HG03571 (cell line): ENCODE measurements at regions not wholly inside any gene's neighbourhood (a gene's known extent, or its start where the extent isn't known, plus 50 kb on each side); places are given as distances from the start of the nearest gene placed in this dataset.

Experiments used
- ATAC-seq: cut with Tn5 transposase; IDR thresholded peaks from one replicate; pipeline ENCODE4 v1.9.1; 2021; ENCODE audit not compliant: unreplicated experiment

DNA sequence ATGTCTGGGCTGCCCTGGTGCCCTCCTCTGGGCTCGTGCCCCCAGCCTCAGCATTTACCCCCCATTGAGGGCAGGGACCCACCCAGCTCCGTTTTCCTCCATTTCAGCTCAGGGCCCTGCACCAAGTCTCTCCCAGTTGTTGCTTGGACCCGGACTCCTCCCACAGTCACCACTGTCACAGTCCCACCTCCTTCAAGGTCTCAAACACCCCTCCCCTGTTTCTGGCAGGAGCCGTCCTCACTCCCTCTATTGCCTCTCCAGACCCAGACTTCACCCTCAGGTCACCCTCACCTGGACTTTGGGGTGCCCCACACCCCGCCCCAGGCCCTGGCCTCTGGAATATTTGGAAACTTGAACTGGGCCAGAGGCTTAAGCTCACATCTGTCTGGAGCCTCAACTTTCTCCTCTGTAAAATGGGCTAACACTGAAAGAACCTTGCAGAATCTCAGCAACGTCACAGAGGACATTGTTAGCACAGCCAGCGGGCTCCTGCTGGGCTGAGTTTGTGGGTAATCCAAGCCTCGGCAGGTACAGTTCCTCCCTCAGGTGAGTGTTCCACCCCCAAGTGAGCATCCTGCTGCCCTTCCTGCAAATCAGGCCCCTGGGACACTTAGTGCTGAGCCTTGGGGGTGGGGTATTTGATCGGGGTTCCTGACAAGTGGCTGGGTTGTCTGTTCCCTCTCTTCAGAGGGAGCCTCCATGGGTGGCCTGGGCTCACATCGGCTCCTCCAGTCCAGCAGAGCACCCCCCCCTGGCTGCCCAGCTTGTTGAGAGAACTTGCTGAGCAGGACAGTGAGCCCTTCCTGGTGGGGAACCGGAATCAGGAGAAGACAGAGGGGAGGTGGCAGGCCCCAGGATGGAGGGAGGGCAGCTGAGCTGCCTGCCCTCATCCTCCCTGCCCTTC, 130.1 kb downstream of the C9orf50 start:
- no peak for ATAC-seq

DNA sequence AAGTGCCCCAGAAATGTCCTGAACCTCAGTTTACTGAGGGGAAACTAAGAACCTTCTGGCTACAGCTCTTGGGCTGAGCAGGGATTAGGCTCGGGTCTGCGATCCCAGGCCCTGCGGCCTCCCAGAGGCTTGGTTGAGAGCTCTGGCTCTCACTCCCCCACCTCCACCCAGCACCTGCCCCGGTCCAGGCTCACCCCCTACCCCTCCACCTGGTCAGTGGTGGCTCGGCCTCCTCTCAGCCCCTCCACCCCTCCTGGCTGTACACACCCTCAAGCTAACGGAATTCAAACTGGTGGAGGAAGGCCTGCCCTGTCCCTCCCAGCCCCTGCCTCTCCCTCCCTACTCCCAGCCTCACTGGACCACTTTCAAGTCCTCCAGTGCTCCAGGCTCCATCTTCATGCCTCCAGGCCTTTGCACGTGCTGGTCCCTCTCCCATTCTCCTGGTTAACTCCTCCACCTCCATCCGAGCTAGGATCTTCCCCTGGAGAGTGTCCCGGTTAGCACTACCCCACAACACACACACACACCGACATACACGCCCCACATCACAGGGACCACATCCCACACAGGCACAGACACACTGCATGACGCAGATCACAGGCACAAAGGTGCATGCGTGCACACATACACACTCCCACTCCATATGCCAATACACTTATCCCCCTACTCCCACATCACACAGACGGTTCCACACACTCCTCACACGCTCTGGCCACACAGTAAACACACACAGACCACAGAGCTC, 130.9 kb downstream of the C9orf50 start:
- no peak for ATAC-seq

DNA sequence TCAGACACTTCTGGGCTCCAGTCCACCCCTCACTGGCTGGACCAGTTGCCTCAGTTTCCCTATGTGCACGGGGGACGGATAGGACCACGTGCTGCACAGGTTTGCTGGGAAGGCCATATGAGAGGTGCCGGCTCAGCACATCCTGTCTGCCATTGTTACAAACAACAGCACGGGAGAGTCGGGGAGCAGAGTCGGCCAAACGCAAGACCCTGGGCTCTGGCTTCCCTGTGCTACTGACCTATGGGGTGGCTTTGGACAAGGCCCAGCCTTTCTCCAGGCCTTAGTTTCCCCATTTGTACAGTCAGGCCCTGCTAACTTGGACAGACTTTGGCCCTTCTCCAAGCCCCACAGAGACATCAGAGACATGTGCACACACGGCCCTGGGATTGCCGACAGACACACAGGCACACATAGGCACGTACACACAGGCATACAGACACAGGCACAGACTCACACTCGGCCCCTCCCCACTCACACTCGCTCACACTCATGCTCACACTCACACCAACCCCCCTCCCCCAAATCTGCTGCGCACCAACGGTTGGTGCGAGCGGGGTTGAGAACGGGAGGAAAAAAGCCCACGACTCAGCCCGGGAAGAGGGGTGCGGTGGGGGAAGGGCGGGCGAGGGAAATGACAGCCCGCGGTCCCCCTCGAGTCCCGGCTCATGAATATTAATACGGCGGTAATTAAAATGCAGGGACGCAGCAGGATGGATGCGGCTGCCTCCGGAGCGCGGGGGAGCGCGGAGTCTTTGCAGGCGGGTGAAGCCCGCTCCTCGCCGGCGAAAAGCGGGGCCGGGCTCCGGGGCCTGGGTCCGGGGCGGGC, 133.0 kb downstream of the C9orf50 start:
- no peak for ATAC-seq

DNA sequence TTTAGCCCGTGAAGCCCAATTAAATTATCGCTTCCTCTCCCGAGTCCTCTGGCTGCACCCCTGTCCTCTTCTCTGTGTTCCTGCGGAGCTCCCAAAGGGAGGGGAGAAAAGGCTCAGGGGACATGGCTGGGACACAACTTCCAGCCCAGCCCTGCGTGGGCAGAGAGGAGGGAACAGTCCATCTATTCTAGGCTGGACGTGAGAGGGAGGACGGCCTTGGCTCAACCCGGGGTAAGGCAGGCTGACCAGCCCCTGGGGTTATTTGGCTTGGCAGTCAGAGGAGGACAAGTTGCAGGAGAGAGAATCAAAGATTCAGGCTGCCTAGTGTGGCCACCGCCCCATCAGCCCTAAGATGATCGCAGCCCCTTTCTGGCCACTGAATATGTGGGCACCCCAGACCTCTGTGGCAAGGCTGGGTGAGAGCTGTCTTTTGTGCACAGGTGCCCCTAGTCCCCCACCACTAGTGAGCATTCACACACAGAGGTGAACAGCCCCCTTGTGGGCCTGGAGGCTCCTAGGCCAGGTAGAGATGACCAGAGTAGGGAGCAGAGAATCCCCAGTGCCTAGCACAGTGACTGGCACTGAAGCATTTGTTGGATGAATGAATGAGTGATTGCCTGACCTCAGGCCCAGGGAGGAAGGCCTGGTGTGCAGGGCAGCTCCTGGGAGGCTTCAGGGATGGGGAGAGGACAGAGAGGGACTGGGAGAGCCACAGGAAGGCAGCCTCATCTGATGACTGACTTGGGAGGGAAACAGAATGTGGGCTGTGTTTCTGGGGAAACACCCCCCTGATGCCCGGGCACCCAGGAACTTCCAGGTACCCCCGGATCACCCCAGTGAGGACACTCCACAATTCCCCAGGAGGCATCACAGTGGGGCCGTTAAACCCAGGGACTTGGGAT, 133.9 kb downstream of the C9orf50 start:
- ATAC-seq: no peak

DNA sequence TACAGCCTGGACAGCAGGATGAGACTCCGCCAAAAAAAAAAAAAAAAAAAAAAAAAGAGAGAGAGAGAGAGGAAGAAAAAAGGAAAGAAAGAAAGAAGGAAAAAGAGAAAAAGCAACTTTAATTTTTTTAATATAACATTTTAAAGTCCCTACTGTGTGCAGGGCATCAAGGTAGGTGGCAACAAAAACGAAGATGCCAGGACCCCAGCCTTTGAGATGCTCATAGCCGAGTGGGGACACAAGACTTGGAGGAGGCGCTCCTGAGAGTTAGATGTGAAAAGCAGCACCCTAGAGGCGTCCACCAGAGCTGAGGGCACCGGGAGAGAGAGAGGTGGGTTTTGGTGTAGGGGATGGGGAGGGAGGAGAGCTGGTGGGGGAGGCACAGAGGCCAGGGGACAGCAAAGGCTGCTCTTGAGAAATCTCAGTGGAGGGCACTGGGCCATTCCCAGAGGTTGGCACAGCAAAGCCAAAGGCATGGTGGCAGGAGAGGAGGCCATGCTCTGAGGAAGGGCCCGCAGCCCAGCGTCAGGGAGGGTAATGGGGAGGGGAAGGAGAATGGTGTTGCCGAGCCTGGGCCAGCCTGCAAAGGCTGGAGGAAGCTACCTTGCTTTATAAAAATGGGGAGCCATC, 135.6 kb downstream of the C9orf50 start:
- no peak for ATAC-seq

DNA sequence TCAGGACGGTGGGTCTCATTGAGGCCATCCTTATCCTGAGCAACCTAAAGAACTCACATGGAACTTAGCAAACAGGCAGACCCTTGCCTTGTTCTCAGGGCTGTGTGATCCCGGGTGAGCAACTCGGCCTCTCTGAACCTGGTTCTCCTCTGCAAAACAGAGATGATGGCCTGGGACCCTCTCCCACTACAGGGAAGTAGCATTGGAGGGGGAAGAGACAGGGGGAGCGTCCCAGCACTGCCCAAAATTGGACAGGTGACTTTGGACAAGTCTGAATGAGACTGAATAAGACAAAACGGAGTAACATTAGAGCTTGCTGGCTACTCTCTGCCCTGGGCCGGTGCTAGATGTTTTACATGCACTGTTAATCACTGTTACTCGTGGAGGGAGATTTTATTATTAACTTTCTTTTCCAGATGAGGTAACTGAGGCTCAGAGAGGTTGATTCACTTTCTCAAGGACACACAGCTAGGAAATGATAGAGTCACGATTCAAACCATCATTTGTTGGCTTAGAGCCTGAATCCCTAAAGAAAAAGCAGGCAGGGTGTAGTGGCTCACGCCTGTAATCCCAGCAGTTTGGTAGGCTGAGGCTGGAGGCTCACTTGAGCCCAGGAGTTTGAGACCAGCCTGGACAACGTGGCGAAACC, 136.4 kb downstream of the C9orf50 start:
- no peak for ATAC-seq

DNA sequence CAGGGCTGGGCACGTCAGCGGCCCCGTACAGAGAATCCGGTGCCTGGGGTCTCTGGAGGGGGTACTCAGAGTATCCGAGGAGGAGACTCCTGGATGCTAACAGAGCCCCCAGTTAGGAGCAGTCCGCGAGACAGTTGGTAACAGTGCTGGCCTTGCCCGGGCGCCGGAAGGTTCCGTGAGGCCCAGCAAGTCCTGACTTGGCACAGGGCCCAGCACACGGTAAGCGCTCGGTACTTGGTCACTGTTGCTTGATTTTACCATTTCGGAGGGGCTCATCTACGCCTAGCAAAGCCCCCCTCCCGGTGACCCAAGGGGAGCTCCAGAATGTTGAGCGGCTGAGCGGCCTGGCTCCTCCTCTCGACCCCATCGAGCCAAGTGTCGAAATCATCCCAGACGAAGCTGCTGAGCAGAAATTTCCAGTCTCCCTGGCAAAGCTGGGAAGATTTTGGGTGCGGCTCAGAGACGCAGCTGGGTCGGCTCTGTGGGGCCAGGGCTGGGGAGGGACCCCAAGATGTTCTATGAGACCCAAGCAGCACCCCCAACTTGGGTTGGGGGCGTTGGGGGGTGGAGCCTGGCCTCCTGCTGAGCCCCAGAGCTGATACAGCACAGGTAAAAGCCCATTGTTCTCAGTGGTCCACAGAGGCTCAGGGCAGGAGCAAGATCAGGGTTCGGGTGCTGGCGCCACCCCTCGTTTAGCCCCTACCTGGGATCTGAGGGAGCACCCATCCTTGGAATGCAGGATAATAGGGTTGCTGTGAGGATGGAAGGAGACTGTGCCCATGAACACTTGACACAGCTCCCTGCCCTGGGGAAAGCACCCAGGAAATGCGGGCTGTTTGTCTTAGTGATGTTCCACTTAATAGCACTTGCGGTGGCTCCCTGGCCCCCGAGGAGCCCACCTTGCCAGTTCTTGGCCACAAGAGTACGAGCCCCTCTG, 137.2 kb downstream of the C9orf50 start:
- no peak for ATAC-seq

DNA sequence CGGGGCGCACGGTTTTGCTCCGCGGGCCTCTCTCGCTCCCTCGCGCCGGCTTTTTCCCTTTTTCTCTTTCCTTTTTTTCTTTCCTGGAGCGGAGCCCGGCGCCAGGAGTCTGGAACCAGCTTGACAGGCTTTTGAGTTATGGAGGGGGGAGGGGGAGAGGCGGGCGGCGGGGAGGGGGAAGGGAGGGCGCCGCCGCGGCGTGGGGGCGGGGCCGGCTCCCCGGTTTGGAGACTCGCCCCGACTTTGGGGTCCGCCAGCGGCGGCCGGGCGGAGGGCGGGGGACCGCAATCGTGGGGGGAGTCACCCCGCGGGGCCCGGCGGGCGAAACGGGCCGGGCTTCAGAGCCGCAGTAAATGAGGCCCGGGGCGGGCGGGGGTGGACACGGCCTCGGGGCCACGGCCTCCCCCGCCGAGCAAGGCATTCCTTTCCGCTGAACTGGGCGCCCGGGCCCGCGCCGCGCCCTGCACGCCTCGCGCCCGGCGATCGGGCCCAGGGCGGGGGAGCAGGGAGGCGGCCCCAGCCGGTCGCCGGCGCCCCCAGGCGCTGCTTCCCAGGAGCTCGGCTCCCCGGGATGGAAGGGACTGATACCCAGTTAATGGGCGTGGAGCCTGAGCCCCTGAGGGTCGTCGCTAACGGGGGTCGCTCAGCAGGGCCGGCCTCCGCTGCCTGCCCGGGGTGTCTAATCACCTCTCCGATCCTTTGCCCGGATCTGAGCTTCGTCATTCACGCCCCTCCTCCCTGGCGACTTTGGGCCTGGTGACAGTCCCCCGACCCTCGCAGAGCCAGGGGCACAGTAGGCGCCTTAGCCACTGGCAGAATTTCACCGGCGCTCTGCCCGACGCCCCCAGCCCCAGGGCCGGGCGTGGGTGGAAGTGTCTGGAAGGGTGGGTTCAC, 138.1 kb downstream of the C9orf50 start:
- ATAC-seq: no peak

DNA sequence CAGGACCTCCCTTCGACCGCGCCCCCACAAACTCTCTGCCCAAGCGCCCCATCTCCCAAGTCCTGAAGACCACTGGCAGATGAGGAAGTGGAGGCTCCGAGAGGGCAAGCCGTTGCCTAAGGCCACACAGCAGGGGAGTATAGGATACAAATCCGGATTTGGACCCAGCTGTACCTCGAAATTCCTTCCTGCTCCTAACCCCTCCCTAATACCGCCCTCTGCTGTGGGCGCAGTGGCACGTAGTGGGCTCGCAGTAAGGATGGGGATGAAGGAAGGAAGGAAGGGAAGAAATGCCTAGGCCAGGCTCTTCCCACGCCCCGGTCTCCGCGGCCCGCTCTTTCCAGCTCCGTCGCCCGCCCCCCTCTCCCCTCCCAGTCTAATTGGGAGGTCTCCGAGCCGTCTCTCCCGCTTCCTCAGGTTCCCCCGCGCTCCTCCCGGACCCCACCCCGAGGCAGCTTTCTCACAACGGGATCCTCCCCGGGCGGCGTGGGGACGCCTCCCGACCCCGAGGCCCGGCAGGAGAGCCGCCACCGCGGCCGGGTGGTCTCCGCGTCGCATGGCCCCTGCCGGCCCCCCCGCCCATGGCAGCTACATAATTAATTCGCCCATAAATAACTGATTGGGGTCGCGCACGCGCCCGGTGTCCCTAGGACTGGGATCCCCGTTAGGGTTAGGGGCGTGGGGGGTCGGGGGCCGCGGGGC, 138.9 kb downstream of the C9orf50 start:
- ATAC-seq: no peak

DNA sequence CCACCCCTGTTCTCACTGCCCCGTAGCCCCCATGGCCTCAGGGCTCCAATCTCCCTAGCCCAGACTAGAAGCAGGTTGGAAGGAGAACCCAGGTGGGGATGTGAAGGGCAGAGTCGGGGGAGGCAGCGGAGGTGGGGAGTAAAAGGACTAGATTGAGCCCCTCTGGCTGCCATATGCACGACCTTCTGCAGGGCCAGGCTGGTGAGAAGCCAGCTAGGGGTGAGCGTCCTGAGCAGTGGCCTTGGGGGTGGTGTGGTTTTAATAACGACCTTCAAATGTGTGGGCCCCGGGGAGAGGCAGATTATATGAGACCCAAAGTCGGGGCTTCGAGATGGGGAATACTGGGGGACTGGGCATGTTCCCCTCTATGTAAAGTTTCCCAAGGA, 139.5 kb downstream of the C9orf50 start:
- ATAC-seq: no peak

DNA sequence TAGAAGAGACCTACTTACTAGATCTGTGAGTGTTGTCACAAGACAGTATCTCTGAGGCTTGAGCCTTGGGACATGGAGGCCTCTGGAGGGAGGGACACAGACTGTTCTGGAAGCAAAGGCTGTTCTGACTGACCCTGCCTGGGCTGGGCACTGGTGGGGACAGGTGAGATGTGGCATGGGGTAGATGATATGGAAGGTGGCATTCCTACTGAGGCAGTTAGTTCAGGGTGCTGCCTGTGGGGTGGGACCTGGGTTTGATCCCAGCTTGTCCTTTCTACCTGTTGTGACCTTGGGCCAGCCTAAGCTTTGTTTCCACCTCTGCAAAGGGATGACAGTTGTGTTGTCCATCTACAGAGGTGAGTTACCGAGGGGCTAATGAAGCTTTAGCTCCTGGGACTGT, 140.2 kb downstream of the C9orf50 start:
- no peak for ATAC-seq

DNA sequence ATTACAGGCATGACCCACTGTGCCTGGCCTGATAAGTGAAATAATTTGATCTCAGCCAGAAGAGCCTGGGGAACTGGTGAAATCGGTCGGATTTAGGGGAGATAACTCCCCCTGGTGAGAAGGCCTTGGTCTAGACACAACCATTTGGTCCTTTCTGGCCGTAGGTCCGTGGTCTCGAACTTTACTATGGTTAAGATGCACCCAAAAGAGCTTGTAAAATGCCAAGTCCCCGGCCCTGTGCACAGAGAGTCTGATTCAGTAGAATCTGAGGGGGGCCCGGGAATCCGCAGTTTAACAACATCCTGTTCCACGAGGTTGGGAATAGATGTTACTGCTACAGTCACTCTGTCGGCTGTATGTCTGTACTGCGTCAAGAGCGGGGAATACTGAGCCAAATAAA, 140.7 kb downstream of the C9orf50 start:
- no peak for ATAC-seq

DNA sequence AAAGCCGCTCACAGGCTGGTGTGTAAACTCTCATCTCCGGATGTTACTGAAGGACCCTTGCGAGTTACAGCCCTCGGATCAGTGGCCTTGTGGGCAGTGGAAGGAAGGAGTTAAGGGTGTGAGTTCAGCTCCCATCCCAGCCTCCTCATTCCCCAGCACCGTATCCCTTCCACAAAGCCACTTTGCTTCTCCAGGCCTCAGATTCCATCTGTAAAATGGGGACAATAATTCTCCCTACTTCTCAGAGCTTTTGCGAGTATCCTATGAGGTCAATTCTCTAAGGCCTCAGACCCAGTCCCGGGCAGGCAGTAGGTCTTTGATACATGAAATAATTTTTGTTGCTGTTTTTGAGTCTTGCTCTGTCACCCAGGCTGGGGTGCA, 141.3 kb downstream of the C9orf50 start:
- no peak for ATAC-seq

DNA sequence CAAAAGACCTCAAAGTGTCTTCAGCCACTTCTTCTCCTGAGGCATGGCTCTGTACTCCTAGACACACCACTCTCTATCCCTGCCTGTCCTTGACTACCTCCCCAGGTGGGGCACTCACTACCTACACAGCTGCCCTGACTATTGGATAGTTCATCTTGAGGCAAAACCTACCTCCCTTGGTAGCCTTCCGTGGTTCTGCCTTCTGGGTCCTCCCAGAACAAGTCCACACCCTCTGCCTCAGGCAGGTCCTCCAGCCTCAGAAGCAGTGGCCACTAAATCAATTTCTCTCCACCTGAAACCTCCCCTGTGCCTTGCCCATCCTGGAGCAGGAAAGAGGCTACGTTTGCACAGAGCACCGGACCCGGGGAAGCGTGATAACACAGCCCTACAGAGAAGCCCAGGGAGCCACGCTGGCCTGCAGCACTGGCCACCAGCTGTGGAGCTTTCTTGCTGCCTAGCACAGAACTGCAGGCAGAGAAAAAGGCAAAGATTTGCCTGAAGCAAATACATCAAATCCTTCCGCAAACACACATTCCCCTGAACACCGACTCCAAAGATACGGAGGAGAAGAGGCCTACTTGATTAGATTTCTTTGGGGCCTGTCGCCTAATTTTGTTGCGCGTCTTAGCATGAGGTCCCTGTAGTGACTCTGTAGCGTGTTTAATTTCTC, 141.8 kb downstream of the C9orf50 start:
- no peak for ATAC-seq

DNA sequence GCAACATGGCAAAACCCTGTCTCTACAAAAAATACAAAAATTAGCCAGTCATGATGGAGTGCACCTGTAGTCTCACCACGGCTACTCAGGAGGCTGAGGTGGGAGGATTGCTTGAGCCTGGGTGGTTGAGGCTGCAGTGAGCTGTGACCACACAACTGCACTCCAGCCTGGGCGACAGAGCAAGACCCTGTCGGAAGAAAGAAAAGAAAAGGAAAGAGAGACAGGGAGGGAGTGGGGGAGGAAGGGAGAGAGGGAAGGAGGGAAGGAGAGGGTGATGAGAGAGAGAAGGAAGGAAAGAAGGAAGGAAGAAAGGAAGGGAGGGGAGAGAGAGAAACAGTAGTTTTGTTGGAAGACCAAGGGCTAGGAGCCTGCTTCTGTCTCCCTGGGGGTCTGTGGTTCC, 142.4 kb downstream of the C9orf50 start:
- ATAC-seq: no peak
